ENCODE measurements at regions not wholly inside any gene's neighbourhood (a gene's known extent, or its start where the extent isn't known, plus 50 kb on each side); places are given as distances from the start of the nearest gene placed in this dataset.

DNA sequence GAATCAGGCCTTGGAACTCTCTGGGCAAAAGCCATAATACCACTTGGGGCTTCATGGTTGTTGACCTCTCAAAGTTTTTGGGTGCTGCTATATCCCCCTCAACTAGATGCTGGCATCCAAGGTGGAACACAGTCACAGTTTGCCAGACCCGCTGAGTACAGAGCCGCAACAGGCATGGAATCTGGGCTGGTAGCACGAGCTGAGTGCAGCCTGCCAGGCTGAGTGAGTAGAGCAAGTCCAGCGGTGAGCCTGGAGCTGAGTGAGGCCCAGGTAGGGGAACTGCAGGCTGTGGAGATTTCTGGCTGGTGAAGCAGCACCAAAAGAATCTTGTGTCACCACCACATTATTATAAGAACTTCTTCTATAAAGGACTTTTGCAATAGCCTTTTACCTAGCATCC lies 192.6 kb downstream of the PCDH17 start:
- TF ChIP-seq MAZ (IDR thresholded peaks at IDR 0.05; ENCODE audit: borderline replicate concordance, low read depth, low read length) = no peak
- TF ChIP-seq MAZ (CRISPR knock-in tag; IDR thresholded peaks at IDR 0.05; ENCODE audit: low read depth) = no peak
- TF ChIP-seq, protein P1, sequence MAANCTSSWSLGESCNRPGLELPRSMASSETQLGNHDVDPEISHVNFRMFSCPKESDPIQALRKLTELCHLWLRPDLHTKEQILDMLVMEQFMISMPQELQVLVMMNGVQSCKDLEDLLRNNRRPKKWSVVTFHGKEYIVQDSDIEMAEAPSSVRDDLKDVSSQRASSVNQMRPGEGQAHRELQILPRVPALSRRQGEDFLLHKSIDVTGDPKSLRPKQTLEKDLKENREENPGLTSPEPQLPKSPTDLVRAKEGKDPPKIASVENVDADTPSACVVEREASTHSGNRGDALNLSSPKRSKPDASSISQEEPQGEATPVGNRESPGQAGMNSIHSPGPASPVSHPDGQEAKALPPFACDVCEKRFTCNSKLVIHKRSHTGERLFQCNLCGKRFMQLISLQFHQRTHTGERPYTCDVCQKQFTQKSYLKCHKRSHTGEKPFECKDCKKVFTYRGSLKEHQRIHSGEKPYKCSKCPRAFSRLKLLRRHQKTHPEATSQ (CRISPR knock-in tag; IDR thresholded peaks at IDR 0.05; ENCODE audit: borderline replicate concordance) = no peak
- no peak for TF ChIP-seq HOXD1 (CRISPR knock-in tag; IDR thresholded peaks at IDR 0.05)
- TF ChIP-seq, protein P2, sequence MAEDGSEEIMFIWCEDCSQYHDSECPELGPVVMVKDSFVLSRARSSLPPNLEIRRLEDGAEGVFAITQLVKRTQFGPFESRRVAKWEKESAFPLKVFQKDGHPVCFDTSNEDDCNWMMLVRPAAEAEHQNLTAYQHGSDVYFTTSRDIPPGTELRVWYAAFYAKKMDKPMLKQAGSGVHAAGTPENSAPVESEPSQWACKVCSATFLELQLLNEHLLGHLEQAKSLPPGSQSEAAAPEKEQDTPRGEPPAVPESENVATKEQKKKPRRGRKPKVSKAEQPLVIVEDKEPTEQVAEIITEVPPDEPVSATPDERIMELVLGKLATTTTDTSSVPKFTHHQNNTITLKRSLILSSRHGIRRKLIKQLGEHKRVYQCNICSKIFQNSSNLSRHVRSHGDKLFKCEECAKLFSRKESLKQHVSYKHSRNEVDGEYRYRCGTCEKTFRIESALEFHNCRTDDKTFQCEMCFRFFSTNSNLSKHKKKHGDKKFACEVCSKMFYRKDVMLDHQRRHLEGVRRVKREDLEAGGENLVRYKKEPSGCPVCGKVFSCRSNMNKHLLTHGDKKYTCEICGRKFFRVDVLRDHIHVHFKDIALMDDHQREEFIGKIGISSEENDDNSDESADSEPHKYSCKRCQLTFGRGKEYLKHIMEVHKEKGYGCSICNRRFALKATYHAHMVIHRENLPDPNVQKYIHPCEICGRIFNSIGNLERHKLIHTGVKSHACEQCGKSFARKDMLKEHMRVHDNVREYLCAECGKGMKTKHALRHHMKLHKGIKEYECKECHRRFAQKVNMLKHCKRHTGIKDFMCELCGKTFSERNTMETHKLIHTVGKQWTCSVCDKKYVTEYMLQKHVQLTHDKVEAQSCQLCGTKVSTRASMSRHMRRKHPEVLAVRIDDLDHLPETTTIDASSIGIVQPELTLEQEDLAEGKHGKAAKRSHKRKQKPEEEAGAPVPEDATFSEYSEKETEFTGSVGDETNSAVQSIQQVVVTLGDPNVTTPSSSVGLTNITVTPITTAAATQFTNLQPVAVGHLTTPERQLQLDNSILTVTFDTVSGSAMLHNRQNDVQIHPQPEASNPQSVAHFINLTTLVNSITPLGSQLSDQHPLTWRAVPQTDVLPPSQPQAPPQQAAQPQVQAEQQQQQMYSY (CRISPR knock-in tag; IDR thresholded peaks at IDR 0.05) = no peak
- no peak for TF ChIP-seq NCOA1 (CRISPR knock-in tag; IDR thresholded peaks at IDR 0.05)
- no peak for TF ChIP-seq ATAD3A (CRISPR knock-in tag; IDR thresholded peaks at IDR 0.05)
- no peak for TF ChIP-seq HCFC1 (IDR thresholded peaks at IDR 0.05; ENCODE audit: low read depth, low read length)
- TF ChIP-seq, protein P3, sequence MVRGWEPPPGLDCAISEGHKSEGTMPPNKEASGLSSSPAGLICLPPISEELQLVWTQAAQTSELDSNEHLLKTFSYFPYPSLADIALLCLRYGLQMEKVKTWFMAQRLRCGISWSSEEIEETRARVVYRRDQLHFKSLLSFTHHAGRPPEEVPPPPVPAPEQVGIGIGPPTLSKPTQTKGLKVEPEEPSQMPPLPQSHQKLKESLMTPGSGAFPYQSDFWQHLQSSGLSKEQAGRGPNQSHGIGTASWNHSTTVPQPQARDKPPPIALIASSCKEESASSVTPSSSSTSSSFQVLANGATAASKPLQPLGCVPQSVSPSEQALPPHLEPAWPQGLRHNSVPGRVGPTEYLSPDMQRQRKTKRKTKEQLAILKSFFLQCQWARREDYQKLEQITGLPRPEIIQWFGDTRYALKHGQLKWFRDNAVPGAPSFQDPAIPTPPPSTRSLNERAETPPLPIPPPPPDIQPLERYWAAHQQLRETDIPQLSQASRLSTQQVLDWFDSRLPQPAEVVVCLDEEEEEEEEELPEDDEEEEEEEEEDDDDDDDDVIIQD (CRISPR knock-in tag; IDR thresholded peaks at IDR 0.05; ENCODE audit: low read depth) = no peak
- TF ChIP-seq ZNF335 (CRISPR knock-in tag; IDR thresholded peaks at IDR 0.05) = no peak
- no peak for TF ChIP-seq ZNF558 (CRISPR knock-in tag; IDR thresholded peaks at IDR 0.05; ENCODE audit: borderline replicate concordance)
- TF ChIP-seq, protein P4, sequence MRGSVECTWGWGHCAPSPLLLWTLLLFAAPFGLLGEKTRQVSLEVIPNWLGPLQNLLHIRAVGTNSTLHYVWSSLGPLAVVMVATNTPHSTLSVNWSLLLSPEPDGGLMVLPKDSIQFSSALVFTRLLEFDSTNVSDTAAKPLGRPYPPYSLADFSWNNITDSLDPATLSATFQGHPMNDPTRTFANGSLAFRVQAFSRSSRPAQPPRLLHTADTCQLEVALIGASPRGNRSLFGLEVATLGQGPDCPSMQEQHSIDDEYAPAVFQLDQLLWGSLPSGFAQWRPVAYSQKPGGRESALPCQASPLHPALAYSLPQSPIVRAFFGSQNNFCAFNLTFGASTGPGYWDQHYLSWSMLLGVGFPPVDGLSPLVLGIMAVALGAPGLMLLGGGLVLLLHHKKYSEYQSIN (CRISPR knock-in tag; IDR thresholded peaks at IDR 0.05; ENCODE audit: borderline replicate concordance) = no peak
- no peak for ATAC-seq
- CTCF ChIA-PET (ENCODE audit: low intra/inter-chr PET ratio, low total read pairs) = no interaction called here

More for the DNA sequence above, 192.6 kb downstream of the PCDH17 start:
- no peak overlapping the region for H3K27ac ChIP-seq (ENCODE audit: extremely low read length, insufficient read depth, low read length)
- POLR2A ChIA-PET = no interaction called here
- no peak overlapping the region for H2AFZ ChIP-seq (ENCODE audit: low read length)
- H3K4me2 ChIP-seq (ENCODE audit: low read depth, low read length) = no peak overlapping the region
- 3% methylated on average over 4 of the region's 4 CpGs for WGBS (ENCODE audit: low lambda C conversion rate)
- no peaks in the 10 kb centered on the region for H3K4me1 ChIP-seq (ENCODE audit: insufficient read depth, low read length)
- H4K20me1 ChIP-seq (ENCODE audit: insufficient read depth, low read length) = no peaks in the 10 kb centered on the region
- no peaks in the 10 kb centered on the region for H3K79me2 ChIP-seq (ENCODE audit: insufficient read depth, low read length)
- intact Hi-C loops (cut with micrococcal nuclease; ENCODE audit: unreplicated experiment) = no loop called here
- BruUV-seq (replicated peaks) = no TSS peak
- no peak overlapping the region for H3K4me3 ChIP-seq (replicated peaks in 1 of 3; ENCODE audit: insufficient read depth in 1 of 3, low read depth in 2 of 3, low read length in 3 of 3)
- H3K27me3 ChIP-seq (ENCODE audit: control insufficient read depth in 1 of 2, insufficient read depth in 2 of 2, low read length in 2 of 2) = no peaks in the 10 kb centered on the region
- peaks cover 66% of the 10 kb centered on the region for H3K9me3 ChIP-seq (ENCODE audit: low read length)
- H3K9ac ChIP-seq (ENCODE audit: insufficient read depth, low read depth, low read length) = no peak overlapping the region
- no peaks in the 10 kb centered on the region for H3K36me3 ChIP-seq (replicated peaks in 1 of 2; ENCODE audit: control insufficient read depth in 1 of 2, insufficient read depth in 2 of 2, low read length in 2 of 2)
- DNase-seq (ENCODE audit: low spot score) (no peak), FAIRE-seq (no peak)
- in situ Hi-C loops (cut with HindIII; ENCODE audit: extremely low pct_ligation_motif_present, low pct_unique_long_range_greater_than_20kb) = no loop called here

Data from HepG2 (cell line).